Neural cell (in vitro differentiated cells): ENCODE measurements at regions not wholly inside any gene's neighbourhood (a gene's known extent, or its start where the extent isn't known, plus 50 kb on each side); places are given as distances from the start of the nearest gene placed in this dataset.

ENCODE experiments used
- CTCF ChIP-seq: fragments of 450-650 bp; IDR thresholded peaks from 2 replicates; pipeline ENCODE4 v1.5.1; 2014; ENCODE audit warnings: antibody characterized with exemption, mild to moderate bottlenecking, moderate library complexity; ENCODE audit not compliant: poor library complexity, severe bottlenecking
- EZH2 ChIP-seq: fragments of 200-600, 300-800 bp; shearing (Covaris generic), sonication (generic); IDR thresholded peaks from 2 replicates; pipeline ENCODE4 v1.6.1; 2014; ENCODE audit warnings: antibody characterized with exemption, low read length, borderline replicate concordance, mild to moderate bottlenecking; ENCODE audit not compliant: insufficient read depth, poor library complexity, severe bottlenecking

- TF ChIP-seq CTCF (no peak), EZH2 (no peak)
These were observed 692.4 kb downstream of the CPS1 start for GRCh38 chr2:211248841-211249240.
